Activated gamma-delta T cell (primary cell): ENCODE measurements at regions not wholly inside any gene's neighbourhood (a gene's known extent, or its start where the extent isn't known, plus 50 kb on each side); places are given as distances from the start of the nearest gene placed in this dataset.
"Not testable (repeated sequence)": the region's sequence is repeated elsewhere in the genome, so short reads cannot be mapped to it uniquely, and the experiment has no call there.

Experiments used
- DNase-seq: peaks from one replicate; lab custom pipeline; 2025; lab: John Stamatoyannopoulos, UW

DNA sequence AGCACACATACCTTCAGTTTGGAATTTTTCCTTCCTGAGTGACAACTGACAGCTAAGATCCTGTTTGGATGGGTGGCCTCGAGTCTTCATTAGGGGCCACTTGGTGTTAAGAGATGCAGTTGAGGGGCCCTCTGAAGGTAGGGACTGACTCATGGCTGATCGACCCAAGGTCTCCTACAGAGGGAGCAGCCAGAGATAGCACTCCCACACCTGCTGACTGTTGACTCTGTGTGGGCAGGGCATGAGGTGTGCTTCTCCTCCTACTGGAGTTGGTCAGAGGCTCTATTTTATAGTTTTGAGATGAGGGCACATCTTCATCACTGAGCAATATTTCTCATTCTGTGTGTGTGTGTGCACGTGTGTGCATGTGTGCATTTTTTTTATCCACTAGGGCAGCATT is 378.8 kb upstream of the PODXL start:
- DNase-seq = no peak

DNA sequence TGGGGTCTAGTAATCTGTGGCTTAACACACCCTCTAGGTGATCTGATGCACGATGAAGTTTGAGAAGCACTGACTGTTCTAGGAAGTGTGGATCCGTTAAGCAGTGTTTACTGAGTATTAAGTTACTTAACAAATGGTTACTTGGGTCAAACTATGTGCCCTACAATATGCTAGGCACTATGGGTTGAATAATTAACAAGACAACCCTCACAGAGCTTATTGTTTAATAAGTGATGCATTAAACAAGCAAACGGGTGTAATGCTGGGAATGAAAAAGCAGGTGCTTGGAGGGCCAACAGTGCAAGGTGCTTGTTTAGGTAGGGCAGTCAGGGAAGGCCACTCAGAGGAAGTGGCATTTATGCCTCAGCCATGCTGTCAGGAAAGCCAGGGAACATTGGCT is 378.0 kb upstream of the PODXL start:
- no peak for DNase-seq

DNA sequence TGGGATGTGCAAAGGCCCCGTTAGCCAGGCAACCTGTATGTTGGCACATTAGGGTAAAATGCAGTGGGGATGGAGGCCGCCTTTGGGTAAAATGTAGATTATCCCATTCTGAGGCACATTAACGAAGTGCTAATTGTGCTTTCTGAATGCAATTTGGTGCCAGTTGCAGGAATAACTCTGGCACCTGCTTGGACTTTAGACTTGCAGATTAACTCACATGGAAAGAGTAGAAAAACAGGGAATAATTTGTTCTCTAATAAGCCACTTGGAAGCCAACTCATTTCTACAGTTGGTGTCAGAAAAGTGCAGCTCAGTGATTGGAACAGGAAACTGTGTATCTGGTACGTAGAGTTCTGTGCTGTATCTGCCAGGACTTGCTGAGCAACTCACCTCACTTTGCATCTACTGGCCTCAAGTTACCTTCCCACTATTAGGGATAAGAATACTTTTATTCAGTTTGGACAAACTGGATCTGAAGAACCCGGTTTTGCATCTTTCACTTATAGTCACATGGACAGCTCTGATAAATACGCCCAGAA is 377.4 kb upstream of the PODXL start:
- no peak for DNase-seq

DNA sequence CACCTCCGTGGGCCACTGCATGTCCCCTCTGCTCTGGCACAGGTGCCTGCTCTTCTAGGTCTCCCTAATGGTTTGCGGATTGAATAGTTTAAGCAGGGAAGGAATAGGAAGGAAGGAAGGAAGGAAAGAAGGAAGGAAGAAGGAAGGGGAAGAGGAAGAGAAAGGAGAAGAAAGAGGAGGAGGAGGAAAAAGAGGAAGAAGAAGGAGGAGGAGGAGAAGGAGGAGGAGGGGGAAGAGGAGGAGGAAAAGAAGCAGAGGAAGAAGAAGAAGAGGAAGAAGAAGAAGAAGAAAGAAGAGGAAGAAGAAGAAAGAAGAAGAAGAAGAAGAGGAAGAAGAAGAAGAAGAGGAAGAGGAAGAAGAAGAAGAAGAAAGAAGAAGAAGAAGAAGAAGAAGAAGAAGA is 376.8 kb upstream of the PODXL start:
- DNase-seq = not testable (repeated sequence)

DNA sequence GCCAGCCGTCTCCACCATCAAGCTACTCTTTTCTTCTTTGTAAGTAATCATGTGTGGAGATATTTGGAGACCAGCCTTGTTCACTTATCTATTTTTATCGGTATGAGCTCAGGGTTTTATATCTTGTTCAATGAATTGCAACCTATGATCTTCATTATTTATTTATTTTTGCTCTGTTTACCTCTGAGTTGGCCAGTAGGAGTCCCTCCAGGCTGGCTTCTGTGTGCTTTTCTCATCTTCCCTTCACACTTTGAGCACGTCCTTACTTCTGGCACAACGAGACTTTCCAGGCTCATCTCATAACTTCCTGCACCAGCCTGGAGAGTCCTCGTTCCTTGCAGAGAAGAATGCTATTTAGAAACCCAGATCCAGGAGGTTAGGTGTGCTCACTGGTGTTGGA is 375.8 kb upstream of the PODXL start:
- no peak for DNase-seq

DNA sequence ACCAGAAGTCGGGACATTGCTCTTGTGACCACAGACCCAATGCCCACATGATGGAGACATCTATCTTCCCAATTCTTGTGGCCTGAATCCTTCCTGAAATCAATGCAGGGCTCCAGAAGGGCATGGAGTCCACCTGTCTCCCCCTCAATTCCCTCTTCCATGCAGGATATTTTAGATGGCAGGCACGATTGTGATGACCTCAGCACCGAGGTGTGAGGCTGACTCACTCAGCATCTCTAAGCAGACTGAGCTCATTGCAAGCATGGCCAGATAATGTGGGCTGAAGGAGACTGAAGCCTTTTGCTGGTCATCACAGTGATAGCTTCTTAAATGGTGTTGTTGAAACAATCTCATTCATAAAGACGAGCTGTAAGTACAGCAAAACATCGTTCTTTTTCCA is 374.9 kb upstream of the PODXL start:
- DNase-seq = no peak

DNA sequence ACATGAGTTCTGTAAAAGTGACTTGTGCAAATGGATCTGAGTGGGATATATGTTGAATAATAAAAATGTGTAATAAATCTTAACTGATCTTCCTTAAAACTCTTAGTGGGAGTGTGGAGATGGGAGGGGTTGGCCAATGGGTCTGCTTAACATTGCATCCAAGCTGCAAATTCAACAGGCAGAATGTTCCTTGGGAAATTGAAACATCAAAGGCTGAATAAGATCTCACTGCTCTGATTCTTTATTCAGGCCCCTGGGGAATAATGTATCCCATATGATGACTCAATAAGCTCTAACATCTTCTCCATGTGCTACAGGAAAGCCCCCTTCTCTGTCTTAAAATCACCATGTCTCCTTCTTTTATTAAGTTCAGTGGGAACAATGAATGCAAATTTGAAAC is 373.2 kb upstream of the PODXL start:
- DNase-seq = no peak

DNA sequence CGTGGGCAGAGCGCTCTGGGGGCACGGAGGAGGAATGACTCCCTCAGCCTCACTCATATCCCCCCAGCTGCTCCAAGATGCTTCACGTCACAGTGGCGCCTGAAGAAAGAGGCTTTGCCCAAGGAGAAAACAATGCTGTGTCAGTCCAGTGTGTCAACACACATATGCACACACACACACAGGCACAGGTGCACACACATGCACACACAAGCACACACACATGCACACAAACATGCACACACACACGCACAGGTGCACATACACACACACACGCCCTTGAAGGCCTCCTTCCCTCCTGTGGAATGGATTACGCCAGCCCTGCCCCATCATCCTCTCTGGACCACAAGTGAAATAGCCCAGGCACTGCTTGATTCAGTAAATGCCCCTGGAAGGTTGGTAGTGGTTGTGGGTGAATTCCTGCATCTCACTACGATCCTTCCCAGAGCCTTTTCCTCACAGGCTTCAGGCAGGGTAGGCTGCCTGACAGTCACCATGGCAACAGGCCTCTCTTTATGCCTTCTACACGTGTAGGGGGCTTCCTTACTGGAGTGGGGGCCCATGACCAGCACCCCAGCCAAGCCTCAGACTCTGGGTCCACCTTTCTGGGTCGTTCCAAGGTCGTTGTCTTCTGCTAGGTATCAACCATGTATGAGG is 371.5 kb upstream of the PODXL start:
- no peak for DNase-seq

DNA sequence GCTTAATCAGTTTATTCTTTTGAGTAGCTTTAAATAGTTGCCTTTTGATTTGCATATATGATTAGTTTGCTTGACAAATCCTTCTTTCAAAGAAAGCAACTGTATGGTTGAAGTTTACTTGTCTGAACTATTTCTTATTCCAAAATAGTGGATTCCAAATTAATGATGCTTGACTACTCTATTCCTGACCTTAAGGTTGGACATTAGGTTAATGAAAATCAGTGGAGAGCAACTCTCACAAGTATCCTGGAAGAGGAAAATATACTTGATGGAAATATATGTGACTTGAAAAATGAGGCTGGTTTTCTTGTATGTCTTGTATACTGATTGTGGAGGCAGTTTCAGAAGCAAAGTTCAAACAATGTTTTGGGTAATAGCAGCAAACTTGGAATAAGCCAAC is 369.2 kb upstream of the PODXL start:
- no peak for DNase-seq

DNA sequence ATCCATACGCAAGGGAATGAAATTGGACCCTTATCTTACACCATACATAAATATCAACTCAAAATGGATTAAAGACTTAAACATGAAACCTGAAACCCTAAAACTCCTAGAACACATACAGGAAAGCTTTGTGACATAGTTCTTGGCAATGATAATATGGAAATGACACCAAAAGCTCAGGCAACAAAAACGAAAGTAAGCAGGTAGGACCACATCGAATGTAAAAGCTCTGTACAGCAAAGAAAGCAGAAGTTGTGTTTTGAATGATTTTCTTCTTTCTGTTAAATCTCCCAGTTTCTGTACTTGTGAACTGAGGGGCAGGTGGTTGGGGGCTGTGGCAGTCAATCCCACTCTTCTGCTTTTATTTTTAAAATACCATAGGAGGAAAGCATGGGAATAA is 368.4 kb upstream of the PODXL start:
- DNase-seq = no peak

DNA sequence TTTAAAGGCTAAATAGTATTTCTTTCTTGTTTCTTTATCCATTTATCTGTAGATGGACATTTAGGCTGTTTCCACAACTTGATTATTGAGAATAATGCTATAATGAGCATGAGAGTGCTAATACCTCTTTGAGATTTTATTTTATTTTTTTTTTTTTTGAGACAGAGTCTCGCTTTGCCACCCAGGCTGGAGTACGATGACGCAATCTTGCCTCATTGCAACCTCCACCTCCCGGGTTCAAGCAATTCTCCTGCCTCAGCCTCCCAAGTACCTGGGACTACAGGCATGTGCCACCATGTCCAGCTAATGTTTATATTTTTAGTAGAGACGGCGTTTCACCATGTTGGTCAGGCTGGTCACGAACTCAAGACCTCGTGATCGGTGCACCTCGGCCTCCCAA is 366.5 kb upstream of the PODXL start:
- not testable (repeated sequence) for DNase-seq

DNA sequence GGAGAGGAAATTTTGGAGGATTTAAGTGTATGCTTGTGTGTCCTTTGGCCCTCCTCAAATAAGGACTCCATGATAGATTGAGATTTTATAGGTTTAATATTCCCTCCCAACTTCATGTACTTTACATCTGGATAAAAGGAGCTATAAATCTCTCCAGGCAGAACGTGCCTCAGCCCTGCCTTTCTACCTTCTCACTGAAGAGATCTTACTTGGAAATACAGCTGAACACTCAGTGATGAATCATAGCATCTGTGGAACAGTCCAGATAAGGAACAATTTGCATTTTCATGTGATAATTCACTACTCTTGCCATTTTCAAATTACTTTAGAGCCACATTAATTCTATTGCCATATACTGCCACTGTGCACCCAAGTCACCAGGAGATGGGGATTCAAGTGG is 364.6 kb upstream of the PODXL start:
- DNase-seq = no peak

DNA sequence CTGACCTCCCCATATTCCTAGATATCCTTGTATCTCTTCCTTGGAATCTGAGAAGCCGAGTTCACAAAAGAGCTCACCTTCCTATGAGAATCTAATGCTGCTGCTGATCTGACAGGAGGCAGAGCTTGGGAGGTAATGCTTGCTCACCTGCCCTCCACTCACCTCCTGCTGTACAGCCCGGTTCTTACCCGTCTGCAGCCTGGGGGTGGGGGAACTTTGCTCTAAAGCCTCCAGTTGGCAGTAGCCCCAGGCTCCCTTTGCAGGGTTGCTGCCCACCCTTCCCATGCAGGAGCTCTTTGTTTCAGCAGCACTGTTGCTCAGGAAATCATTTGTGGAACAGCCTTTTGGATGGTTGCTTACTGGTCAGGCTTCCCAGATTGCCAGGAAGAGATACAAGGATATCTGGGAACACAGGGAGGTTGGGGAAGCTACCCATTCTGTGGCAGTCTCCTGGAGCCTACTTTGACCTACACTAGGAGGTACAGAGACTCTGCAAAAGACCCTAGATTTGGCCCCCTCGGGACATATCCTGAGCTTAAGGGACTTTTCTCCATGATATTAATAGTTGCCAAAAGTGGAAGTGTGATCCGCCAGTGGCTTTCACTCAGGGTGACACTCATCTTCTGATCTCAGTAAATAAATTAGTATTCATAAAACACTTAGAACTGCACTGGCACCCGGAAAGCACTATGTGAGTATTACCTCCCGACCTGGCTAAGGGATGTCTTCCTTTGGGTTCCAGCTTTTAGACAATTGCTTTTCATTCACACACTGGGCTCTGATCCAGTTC is 363.7 kb upstream of the PODXL start:
- no peak for DNase-seq

DNA sequence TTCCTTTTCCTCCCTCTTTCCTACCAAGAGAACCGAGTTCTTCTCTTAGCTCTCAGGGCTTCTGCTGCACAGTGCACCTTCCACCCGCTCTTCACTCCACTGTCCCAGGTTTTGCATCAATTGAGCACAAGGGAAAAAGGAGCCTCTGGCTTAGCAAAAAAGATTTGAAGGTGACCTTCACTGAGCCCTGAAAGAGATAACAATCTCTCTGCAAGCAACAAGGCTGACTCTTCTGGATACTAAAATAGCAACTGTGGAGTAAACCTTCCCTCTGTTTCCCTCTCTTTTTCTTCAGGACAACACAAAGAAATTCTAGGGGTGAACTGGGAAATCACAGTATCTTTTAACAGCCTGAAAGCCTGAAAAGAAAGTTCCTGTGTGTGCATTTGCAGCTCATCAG is 354.7 kb upstream of the PODXL start:
- DNase-seq = no peak

DNA sequence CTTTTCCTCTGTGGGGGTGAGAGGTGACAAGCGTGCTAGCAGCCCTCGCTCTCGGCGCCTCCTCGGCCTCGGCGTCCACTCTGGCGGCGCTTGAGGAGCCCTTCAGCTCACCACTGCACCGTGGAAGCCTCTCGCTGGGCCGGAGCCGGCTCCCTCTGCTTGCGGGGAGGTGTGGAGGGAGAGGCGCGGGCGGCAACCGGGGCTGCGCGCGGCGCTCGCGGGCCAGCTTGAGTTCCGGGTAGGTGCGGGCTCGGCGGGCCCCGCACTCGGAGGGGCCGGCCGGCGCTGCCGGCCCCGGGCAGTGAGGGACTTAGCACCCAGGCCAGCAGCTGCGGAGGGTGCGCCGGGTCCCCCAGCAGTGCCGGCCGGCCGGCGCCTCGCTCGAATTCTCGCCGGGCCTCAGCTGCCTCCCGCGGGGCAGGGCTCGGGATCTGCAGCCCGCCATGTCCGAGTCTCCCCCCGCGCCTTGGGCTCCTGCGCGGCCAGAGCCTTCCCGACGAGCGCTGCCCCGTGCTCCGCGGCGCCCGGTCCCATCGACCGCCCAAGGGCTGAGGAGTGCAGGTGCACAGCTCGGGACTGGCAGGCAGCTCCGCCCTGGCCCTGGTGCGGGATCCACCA is 352.8 kb upstream of the PODXL start:
- DNase-seq = peak; percentile 11

DNA sequence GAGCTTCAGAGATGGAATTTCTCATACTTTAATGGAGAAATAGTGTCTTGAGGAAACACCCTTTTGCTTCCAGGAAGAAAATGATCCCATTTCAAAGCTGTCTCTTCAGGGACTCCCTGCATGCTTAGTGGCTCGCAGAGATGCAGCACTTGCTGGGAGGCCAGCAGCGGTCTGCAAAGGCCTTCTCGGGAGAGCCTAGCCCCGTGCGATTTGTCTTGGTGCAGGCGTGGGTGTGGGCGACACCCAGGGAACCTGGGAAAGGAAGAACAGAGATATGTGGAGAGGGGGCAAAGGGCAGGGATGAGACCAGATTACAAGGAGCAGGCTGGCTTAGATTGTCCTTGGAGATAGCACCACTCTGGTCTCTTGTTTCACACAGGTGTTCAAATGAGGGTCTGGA is 352.3 kb upstream of the PODXL start:
- no peak for DNase-seq

DNA sequence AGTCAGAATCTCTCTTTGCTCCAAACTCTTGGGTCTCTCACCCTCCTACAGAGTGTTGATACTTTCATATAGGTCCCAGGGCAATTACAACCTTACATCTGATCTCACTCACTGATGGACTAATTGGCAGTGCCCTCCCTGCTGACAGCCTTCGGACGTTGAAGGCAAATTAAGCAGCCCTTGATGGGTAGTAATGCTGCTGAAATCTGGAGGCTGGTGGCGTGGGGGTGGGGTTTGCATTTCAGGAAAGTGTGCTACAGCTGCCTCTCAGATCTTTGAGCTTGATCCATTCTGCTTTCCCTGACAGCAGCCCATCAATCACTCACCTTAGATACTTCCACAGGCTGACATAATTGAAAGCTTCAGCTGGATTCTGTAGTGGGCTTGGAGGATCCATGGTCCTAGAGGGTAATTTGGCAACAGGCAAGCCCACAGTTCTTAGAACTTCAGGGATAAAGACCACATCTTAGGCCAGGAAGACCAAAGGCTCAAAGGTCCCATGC is 349.1 kb upstream of the PODXL start:
- DNase-seq = no peak

DNA sequence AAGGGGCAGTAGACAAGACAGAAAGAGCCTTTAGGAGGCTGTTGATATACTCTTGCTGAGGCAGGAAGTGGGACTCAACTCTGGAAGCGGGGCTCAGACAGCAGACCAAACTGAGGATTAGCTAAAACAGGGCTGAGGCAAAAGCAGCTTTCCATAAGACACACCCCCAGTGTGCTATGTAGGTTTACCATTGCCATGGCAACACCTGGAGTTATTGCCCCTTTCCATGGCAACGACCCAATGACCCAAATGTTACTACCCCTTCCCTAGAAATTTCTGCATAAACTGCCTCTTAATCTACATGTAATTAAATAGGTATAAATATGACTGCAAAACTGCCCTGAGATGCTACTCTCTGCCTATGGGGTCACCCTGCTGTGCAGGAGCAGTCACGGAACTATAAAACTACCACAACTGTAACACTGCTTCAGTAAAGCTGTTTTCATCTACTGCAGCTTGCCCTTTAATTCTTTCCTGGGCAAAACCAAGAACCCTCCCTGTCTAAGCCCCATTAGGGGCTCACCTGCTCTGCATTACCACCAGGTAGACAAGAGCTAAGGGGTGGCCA is 348.4 kb upstream of the PODXL start:
- no peak for DNase-seq

DNA sequence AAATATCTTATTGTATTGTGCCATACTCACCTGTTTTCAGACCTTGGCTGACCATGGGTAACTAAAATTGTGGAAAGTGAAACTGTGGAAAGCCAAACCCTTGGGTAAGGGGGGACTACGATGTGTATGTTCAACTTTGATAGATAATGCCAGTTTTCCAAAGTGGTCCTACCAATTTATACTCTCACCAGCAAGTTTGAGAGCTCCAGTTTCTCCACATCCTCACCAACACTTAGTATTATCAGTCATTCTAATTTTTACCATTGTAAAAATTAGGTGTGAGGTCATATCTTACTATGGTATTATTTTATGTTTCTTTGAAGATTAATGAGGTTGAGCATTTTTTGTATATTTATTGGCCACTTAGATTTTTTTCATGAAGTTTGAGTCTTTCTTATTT is 346.9 kb upstream of the PODXL start:
- DNase-seq = no peak

DNA sequence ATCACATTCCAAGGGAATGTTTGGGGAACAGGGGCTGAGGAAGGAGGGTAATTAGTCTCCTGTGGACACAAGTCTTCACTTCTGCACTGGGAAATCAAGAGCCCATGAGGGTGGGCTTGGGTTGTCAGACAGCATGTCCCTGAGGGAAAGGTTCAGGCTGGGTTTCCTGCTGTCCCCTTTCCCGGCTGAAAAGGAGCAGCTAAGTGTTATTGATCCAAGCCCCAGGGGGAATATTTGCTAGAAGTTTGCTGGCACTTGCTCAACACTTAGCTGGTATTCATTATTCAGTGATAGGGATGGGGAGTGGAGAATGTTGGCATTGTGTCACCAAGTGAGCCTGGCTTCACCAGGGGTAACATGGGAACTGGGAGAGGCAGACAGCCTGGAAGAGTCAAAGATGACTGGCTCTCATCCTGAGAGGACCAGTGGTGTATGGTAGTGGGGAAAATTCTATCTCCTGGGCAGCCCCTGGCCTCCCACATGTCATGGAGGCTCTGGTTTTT is 344.4 kb upstream of the PODXL start:
- DNase-seq = no peak

DNA sequence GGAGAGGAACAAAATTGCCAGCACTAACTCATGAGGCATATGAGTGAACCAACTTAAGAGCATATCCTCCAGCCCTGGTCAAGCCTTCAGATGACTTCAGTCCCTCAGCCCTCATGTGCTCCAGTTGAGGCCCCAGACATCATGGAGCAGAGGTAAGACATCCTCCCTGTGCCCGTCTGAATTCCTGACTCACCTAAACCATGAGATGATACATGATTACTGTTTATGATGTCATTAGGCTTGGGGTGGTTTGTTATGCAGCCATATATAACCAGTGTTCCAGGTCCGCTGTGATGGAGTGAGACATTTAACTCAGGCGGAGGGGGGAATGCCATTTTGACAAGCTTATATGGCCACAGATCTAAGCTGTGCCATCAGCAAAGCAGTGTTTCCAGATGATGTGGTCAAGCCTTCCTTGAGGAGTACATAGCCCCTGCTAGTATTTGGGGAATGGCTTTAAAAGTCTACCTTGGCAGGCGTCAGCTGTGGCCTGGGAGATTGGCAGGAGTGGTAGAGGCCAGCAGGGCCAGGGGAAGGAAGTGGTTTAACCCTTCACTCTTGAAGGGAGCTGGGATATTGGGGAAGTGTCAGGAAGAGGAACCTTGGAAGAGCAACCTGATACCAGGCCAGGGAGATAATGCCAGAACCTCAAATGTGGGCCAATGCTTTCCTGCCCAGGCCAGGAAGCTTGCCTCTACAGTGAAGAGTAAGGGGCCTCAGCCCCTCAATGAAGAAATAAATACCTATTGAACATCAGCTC is 343.0 kb upstream of the PODXL start:
- DNase-seq = no peak

DNA sequence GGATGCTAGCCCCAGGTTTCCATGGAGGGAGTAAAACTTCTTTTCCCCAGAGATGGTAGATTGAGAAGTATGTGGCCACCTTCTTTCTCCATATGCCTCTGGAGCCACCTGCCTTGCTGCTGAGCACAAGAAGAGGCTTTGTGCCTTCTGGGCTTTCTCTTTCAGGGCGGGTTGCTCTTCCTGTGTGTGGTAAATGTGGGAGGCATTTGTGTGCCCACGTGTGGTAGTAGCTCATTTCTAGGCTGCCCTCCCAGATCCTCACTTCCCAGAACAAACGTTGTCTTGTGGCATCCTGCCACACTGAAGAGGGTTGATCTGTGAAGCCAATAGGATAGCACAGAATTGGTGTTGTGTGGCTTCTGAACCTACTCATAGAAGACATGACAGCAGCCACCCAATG is 342.0 kb upstream of the PODXL start:
- no peak for DNase-seq
